ENCODE measurements at regions not wholly inside any gene's neighbourhood (a gene's known extent, or its start where the extent isn't known, plus 50 kb on each side); places are given as distances from the start of the nearest gene placed in this dataset.

DNA sequence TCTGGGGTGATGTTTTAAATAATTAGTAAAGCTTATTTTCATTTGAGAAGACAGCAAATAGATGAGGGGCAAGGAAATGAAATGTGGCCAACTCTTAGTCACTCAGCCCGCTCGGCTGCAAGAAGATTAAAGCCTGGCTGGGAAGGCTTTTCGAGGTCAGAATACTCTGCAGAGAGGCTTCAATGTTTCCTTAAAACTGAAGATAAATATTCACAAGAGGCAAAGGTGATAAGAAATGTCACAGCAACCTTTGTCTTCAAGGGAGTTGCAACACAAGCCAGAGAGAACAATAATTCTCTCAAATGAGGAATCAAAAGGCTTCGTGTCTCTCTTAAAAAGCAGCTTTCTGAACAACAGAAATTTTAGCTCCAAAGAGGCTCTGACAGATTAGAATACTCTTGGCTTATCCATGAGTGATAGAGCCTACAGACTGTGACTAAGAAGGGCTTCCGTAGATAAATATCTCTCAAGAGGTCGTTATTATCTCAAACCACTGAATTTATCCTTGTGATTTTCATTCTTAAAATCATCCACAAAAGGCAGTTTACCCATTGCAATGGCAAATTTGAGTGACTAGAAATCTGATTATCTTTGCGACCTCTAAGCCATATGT lies 92.5 kb downstream of the KLF6 start:
- Mint-ChIP-seq H3K4me1 (ENCODE audit: unreplicated experiment) (peaks cover 25% of the 10 kb centered on the region), H3K27ac (ENCODE audit: unreplicated experiment) (peak overlapping the region; percentile 16), H3K36me3 (ENCODE audit: unreplicated experiment) (no peaks in the 10 kb centered on the region), H3K9me3 (ENCODE audit: unreplicated experiment) (no peaks in the 10 kb centered on the region), H3K27me3 (ENCODE audit: unreplicated experiment) (no peaks in the 10 kb centered on the region), H3K4me3 (ENCODE audit: unreplicated experiment) (no peak overlapping the region)
- TF ChIP-seq, protein P1, sequence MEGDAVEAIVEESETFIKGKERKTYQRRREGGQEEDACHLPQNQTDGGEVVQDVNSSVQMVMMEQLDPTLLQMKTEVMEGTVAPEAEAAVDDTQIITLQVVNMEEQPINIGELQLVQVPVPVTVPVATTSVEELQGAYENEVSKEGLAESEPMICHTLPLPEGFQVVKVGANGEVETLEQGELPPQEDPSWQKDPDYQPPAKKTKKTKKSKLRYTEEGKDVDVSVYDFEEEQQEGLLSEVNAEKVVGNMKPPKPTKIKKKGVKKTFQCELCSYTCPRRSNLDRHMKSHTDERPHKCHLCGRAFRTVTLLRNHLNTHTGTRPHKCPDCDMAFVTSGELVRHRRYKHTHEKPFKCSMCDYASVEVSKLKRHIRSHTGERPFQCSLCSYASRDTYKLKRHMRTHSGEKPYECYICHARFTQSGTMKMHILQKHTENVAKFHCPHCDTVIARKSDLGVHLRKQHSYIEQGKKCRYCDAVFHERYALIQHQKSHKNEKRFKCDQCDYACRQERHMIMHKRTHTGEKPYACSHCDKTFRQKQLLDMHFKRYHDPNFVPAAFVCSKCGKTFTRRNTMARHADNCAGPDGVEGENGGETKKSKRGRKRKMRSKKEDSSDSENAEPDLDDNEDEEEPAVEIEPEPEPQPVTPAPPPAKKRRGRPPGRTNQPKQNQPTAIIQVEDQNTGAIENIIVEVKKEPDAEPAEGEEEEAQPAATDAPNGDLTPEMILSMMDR (IDR thresholded peaks at IDR 0.05): no peak
- DNase-seq (ENCODE audit: extremely low spot score, unreplicated experiment): no peak

DNA sequence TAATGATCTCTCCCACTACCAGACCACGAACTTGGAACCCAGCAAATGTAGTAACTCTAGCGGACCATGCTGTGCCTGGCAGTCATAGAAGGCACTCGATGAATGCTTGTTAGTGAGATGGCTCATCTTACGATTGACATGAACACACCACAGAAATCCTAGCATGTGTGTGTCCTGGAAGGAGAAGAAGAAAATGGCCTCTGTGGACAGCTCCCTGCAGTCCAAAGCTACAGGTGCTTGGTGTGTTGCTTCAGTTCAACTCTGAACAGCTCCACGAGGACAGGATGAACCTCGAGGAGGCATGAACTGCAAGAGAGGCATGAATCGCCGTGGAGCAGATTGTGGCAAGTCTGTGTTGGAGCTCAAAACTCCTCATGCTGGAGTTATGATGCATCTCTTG lies 93.5 kb downstream of the KLF6 start:
- Mint-ChIP-seq H3K9me3 (ENCODE audit: unreplicated experiment) (no peaks in the 10 kb centered on the region), H3K4me1 (ENCODE audit: unreplicated experiment) (peaks cover 25% of the 10 kb centered on the region), H3K27me3 (ENCODE audit: unreplicated experiment) (no peaks in the 10 kb centered on the region), H3K4me3 (ENCODE audit: unreplicated experiment) (no peak overlapping the region), H3K27ac (ENCODE audit: unreplicated experiment) (no peak overlapping the region), H3K36me3 (ENCODE audit: unreplicated experiment) (no peaks in the 10 kb centered on the region)
- TF ChIP-seq, protein P1 (IDR thresholded peaks at IDR 0.05): no peak
- no peak for DNase-seq (ENCODE audit: extremely low spot score, unreplicated experiment)

DNA sequence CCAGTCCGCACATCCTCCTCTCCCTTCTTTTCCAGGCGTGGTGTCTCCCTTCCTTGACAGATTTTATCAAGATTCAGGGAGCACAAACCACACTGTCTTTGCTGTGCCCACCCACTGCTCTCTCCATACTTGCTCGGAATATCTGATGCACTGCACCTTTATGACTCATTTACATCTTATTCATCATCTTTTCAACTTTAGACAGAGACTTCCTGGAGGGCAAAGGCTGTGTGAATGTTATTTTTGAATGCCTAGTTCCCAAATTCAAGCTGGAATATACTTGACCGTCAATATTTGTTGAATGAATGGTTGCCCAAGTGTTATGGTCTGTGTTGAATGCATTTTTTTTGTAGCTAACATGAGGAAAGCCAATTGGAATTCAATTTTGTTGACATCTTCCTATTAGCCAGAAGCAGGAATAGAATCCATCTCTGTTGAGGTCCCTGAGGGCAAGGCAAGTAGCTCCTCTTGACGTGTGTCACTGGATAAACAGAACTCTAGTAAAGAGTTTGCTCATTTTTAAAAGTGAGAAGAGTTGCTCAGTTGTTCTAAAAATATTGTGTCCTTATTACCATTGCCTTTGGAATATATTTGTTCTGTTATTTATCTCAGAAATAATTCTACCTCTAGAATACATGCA lies 95.0 kb downstream of the KLF6 start:
- Mint-ChIP-seq H3K27ac (ENCODE audit: unreplicated experiment) (peak overlapping the region; percentile 23), H3K27me3 (ENCODE audit: unreplicated experiment) (no peaks in the 10 kb centered on the region), H3K4me3 (ENCODE audit: unreplicated experiment) (no peak overlapping the region), H3K4me1 (ENCODE audit: unreplicated experiment) (peaks cover 25% of the 10 kb centered on the region), H3K36me3 (ENCODE audit: unreplicated experiment) (no peaks in the 10 kb centered on the region), H3K9me3 (ENCODE audit: unreplicated experiment) (no peaks in the 10 kb centered on the region)
- DNase-seq (ENCODE audit: extremely low spot score, unreplicated experiment): no peak
- TF ChIP-seq, protein P1 (IDR thresholded peaks at IDR 0.05): no peak

DNA sequence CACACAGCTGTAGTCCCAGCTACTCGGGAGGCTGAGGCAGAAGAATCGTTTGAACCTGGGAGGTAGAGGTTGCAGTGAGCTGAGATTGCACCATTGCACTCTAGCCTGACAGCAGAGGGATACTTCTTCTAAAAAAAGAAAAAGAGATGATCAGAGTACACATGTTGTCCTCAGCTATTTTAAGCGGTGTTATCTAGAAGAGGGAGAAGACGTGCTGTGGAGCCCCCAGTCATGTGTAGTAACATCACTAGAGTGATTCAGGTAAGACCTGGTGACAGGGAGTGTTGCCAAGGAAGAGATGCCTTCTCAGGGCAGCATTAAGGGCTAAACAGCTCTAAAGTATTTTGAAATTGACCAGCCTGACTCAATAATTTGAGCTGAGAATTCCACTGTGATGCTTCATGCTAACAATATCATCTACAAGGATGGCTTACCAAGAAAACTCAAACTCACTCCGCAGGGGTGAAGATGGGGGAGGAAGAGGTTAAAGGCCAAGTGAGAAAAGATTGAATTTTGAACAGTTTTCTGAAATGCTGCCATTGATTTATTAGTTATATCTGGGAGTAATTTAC lies 97.4 kb downstream of the KLF6 start:
- Mint-ChIP-seq H3K9me3 (ENCODE audit: unreplicated experiment) (no peaks in the 10 kb centered on the region), H3K27ac (ENCODE audit: unreplicated experiment) (no peak overlapping the region), H3K4me3 (ENCODE audit: unreplicated experiment) (no peak overlapping the region), H3K27me3 (ENCODE audit: unreplicated experiment) (no peaks in the 10 kb centered on the region), H3K4me1 (ENCODE audit: unreplicated experiment) (peaks cover 22% of the 10 kb centered on the region), H3K36me3 (ENCODE audit: unreplicated experiment) (no peaks in the 10 kb centered on the region)
- TF ChIP-seq, protein P1 (IDR thresholded peaks at IDR 0.05): no peak
- DNase-seq (ENCODE audit: extremely low spot score, unreplicated experiment): no peak

DNA sequence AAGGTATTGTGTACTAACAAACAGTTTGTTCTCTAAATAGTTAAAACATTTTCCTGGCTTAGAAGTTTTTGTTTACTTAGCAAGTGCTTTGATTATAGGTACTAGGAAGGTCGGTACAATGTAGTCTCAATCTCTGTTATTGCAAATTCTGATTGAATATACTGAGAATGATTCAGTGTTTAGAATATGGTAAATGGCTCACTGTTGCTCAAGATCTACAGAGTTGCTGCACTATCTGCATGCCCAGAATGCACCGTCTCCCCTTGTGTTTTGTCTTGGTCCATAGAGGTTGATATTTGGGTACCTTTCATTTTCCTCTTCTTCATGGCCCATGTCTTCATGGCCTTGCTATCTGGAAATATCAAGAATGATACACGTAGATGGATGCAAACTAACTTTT lies 99.6 kb downstream of the KLF6 start:
- TF ChIP-seq, protein P1 (IDR thresholded peaks at IDR 0.05): no peak
- Mint-ChIP-seq H3K27me3 (ENCODE audit: unreplicated experiment) (no peaks in the 10 kb centered on the region), H3K27ac (ENCODE audit: unreplicated experiment) (no peak overlapping the region), H3K4me1 (ENCODE audit: unreplicated experiment) (peaks cover 17% of the 10 kb centered on the region), H3K4me3 (ENCODE audit: unreplicated experiment) (no peak overlapping the region), H3K9me3 (ENCODE audit: unreplicated experiment) (no peaks in the 10 kb centered on the region), H3K36me3 (ENCODE audit: unreplicated experiment) (no peaks in the 10 kb centered on the region)
- DNase-seq (ENCODE audit: extremely low spot score, unreplicated experiment): no peak

Data from osteocyte (in vitro differentiated cells).